NCI-H2107 treated with DMSO at 0.1 percent for 48 hours (cell line): ENCODE measurements at regions not wholly inside any gene's neighbourhood (a gene's known extent, or its start where the extent isn't known, plus 50 kb on each side); places are given as distances from the start of the nearest gene placed in this dataset.
A peak's percentile ranks its signal among the peaks of the same experiment; 100 is the strongest.

Experiments used
- DNase-seq: peaks from one replicate; lab custom pipeline; 2025; ENCODE audit not compliant: unreplicated experiment; lab: John Stamatoyannopoulos, UW

GRCh38 chr14:40944521-40944920 lies 662.2 kb upstream of the LRFN5 start:
- no peak for DNase-seq

- no peak for DNase-seq
Observed at GRCh38 chr14:40936861-40937260, 669.8 kb upstream of the LRFN5 start.

GRCh38 chr14:40920380-40920779 lies 686.3 kb upstream of the LRFN5 start:
- DNase-seq, result no peak

- DNase-seq, result no peak
Observed at GRCh38 chr14:40911141-40911540, 695.5 kb upstream of the LRFN5 start.

GRCh38 chr14:40909906-40910305 lies 696.8 kb upstream of the LRFN5 start:
- DNase-seq, result no peak

GRCh38 chr14:40903709-40904108 lies 703.0 kb upstream of the LRFN5 start:
- DNase-seq, result no peak

- DNase-seq, result no peak
Observed at GRCh38 chr14:40899435-40899834, 707.2 kb upstream of the LRFN5 start.

GRCh38 chr14:40894846-40895245 lies 711.8 kb upstream of the LRFN5 start:
- no peak for DNase-seq

GRCh38 chr14:40889126-40889525 lies 717.5 kb upstream of the LRFN5 start:
- no peak for DNase-seq

GRCh38 chr14:40887912-40888311 lies 718.8 kb upstream of the LRFN5 start:
- DNase-seq, result no peak

- DNase-seq, result peak; percentile 5
Observed at GRCh38 chr14:40870252-40870651, 736.4 kb upstream of the LRFN5 start.

- DNase-seq, result no peak
Observed at GRCh38 chr14:40859055-40859454, 747.6 kb upstream of the LRFN5 start.

GRCh38 chr14:40855343-40855742 lies 751.3 kb upstream of the LRFN5 start:
- DNase-seq, result no peak

GRCh38 chr14:40850191-40850590 lies 756.5 kb upstream of the LRFN5 start:
- no peak for DNase-seq

GRCh38 chr14:40847480-40847879 lies 759.2 kb upstream of the LRFN5 start:
- DNase-seq, result no peak

- no peak for DNase-seq
Observed at GRCh38 chr14:40842816-40843215, 763.9 kb upstream of the LRFN5 start.

GRCh38 chr14:40841886-40842285 lies 764.8 kb upstream of the LRFN5 start:
- no peak for DNase-seq

GRCh38 chr14:40838601-40839000 lies 768.1 kb upstream of the LRFN5 start:
- no peak for DNase-seq

- DNase-seq, result no peak
Observed at GRCh38 chr14:40806471-40806870, 800.2 kb upstream of the LRFN5 start.

- DNase-seq, result no peak
Observed at GRCh38 chr14:40796168-40796567, 810.5 kb upstream of the LRFN5 start.

GRCh38 chr14:40784860-40785259 lies 821.8 kb upstream of the LRFN5 start:
- DNase-seq, result no peak

- DNase-seq, result no peak
Observed at GRCh38 chr14:40762685-40763084, 844.0 kb upstream of the LRFN5 start.

GRCh38 chr14:40762177-40762576 lies 844.5 kb upstream of the LRFN5 start:
- no peak for DNase-seq

GRCh38 chr14:40760704-40761103 lies 846.0 kb upstream of the LRFN5 start:
- no peak for DNase-seq
